Cortex of kidney (tissue), 1 donor: ENCODE measurements at regions not wholly inside any gene's neighbourhood (a gene's known extent, or its start where the extent isn't known, plus 50 kb on each side); places are given as distances from the start of the nearest gene placed in this dataset.
"Not testable (repeated sequence)": the region's sequence is repeated elsewhere in the genome, so short reads cannot be mapped to it uniquely, and the experiment has no call there.

Experiments used
- DNase-seq: peaks from one replicate; lab custom pipeline; 2025; lab: John Stamatoyannopoulos, UW

DNA sequence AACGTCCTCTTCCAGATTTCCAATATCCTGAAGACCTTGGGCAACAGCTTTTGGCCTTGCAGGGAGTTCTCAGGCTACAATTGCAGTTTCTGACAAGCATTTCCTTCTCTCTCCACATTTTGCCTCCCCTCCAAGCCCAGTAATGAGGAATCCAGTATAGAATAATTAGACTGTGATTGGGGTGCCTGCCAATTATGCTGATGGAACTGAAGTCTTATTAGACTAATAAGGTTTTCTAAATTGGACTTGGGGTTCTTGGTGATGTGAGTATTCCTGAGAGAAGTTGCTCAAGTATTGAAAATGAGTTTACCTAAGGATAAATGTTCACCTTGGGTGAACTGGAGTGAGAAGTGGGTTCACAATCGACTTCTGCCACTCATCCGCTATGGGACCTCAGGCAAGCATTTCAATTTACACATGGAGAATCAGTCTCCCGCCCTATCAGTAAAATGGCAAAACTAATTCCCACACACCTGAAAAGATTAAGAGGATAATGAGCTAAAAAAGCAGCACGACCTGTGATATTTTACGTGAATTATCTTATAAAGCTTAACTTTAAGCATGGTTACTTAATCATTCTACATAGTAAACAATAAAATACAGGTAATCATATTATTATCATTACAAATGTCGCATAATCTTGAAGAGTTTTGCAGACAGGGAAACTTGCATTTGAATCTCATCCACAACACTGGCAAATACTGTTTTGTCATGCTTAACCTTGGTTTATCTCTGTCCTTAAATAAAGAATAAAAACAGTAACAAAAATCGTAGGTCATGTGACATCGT, 628.0 kb downstream of the TMEM114 start:
- no peak for DNase-seq

DNA sequence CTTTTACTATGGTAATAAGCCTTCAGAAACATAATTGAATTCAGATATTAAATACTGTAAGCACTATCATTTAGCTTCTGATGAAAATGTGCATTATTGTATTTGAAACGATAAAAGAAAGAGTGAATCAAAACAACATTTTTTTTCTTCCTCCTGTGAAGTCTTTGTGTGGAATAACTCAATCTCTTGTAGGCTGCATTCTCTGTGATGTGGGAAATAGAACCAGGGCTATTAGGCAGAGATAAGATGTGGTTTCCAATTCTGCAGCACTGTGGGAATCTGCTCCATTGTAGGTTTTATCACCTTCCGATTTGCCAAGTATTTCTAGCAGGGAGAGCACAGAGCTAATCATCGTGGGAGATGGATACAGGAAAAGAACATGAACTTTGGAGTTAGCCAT, 624.5 kb downstream of the RBFOX1 start:
- DNase-seq, result no peak

DNA sequence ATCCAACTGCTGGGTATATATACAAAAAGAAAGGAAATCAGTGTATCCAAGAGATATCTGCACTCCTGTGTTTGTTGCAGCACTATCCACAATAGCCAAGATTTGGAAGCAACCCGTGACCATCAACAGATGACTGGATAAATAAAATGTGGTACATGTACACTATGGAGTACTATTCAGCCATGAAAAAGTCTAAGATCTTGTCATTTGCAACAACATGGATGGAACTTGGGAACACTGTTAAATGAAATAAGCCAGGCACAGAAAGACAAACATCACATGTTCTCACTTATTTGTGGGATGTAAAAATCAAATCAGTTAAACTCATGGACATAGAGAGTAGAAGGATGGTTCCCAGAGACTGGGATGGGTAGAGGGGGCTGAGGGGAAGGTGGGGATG, 620.7 kb downstream of the RBFOX1 start:
- DNase-seq, result no peak

DNA sequence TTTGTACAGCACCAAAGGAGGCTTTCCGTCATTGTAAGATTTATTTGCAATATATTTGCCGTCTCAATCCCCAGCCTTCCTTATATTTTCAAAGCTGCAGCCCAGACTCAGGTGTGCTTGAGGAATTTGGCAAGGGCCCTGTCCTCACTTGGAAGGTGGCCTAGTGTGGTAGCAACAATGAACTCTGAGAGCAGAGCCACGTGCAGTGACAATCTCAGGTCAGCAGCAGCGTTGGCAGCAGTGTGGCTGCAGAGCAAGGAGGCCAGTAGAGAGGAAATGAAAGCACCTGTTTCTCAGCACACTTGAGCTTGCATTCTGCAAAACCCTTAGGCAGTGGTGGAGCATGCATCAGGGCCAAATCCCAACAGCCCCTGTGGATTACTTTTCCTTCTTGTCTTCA, 613.5 kb downstream of the RBFOX1 start:
- no peak for DNase-seq

DNA sequence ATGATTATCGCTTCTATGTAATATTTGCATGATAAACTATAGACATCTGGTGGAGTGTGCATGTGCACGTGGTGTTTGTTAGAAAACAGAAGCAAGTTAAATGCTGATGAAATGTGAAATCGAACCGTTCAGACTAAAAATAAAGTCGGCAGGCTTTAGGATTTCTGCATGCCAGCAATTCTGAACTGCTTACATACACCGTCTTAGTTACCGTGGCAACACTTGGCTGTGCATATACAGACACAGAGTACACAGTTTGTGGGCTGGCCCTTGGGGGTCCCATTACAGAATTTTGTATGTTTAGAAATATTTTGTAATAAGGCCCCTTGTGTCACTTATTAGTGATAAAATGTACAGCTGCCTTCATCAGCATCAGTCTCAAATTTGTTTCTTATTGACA, 605.5 kb downstream of the RBFOX1 start:
- no peak for DNase-seq

DNA sequence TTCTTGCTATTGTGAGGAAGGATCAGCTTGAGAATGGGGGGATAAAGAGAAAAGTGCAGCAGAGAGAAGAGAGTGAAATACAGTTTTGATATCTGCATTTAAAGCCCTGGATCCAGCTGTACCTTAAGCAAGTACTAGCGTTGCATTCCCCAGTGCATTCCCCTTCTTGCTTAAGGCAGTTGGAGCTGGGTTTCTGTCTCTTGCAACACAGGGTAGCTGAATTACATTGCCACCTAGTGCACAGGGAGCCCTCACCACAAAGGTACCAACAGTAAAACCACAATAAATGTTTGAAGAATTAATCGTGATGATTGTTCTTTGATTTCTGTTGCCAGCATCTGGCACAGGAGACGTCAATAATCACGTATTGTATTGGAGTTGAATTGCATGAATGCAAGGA, 588.7 kb downstream of the RBFOX1 start:
- DNase-seq, result no peak

DNA sequence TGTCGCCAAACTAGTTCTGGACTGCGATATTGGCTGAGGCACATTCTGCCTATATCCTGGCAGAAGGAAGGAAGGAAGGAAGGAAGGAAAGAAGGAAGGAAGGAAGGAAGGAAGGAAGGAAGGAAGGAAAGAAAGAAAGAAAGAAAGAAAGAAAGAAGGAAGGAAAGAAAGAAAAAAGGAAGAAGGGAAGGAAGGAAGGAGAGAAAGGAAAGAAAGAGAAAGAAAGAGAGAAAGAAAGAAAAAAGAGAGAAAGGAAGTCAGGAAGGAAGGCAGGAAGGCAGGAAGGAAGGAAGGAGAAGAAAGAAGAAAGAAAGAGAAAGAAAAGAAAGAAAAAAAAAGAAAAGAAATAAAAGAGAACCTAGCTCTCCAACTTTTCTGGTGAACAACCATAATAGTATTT, 587.1 kb downstream of the RBFOX1 start:
- no peak for DNase-seq

DNA sequence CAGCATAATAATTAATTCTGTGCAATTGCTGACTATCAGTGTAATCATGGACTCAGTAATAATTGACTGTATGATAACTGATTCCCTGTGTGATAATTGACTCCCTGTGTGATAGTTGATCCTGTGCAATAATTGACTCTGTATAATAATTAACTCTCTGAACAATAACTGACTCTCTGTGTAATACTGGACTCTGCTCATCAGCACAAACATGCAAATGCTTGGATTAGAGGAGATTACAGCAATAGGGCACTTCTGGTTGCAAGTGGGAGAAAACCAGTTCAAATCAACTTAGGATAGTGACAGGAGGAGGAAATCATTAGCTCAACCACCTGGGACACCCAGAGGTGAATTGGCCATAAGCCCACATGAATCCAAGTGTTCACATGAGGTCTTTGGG, 582.1 kb downstream of the RBFOX1 start:
- DNase-seq, result no peak

DNA sequence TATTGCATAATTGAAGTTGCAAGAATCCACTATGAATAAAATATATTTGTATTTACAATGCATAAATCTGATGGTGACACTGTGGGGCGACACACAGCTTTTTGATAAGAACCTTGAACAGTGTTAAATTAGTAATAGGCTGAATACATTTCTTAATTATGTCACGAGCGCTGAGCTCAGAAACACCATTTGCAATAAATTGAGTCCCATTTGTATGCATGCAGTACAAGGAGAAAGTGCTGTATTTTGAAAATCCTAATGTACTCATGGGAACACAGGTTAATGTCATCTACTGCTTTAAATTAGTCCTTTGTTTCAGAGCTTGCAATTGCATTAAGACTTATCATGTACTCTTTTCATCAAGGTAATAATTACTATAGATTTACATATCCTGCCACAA, 579.5 kb downstream of the RBFOX1 start:
- DNase-seq, result no peak

DNA sequence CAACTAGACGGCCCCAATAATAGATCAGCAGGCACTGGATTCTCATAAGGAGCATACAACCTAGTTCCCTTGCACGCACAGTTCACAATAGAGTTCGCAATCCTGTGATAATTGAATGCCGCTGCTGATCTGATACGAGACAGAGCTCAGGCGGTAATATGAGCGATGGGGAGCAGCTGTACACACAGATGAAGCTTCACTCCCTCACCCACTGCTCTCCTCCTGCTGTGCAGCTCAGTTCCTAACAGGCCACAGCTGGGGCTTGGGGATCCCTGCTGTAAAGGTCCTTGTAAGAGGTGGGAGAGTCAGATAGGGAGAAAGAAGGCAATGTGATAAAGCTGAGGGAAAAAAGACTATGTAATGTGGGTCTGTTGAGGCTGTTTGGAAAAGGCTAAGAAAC, 577.5 kb downstream of the RBFOX1 start:
- no peak for DNase-seq

DNA sequence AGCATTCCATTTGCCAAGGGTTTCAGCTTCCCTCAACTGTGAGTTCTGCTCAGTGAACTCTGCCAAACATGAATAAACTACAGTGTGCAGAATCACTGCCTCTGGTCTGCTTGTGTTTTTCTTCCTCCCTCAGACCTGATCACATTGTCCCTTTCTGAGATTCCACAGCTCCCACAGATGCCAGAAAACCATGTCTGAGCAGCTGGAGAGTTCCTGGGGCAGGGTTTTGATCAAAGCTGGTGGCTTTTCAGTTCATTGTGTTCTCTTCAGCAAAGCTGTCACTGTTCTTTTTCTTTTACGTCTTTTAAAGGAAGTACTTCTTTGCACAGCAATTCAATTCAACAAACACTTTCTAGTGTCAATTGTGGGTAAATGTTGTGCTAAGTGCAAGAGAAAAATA, 555.8 kb downstream of the RBFOX1 start:
- no peak for DNase-seq

DNA sequence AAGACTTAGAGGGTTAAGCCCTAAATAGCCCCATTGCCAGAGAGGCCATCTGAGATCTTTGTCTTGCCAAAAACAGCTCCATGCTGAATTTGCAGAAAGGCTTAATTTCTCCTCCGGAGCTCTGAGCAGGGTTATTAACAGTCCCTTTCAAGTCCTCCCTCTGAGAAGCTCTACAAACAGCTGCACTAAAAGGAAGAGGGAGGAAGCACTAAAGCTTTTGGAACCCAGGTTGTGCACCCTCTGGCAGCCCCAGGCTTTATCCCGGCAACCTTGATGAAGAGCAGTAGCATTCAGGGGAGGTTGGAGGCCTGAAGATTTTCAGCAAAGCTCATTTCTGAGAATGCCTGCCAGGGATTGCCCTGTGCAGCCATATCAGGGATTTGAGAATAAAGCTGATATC, 554.7 kb downstream of the RBFOX1 start:
- no peak for DNase-seq

DNA sequence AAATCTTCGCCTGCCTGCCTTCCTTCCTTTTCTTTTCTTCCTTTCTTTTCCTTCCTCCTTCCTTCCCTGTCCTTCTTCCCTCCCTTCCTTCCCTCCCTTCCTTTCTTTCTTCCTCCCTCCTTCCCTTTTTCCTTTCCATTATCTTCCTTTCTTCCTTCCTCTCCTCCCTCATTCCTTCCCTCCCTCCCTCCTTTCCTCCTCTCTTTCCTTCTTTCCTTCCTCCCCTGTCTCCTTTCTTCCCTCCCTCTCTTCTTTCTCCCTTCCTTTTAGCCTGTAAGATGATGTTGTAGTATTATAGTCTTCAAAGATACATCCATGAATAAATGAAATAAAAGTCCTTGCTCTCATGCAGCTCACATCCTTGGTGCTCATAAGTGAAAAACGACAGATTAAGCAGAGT, 539.3 kb downstream of the RBFOX1 start:
- DNase-seq, result no peak

DNA sequence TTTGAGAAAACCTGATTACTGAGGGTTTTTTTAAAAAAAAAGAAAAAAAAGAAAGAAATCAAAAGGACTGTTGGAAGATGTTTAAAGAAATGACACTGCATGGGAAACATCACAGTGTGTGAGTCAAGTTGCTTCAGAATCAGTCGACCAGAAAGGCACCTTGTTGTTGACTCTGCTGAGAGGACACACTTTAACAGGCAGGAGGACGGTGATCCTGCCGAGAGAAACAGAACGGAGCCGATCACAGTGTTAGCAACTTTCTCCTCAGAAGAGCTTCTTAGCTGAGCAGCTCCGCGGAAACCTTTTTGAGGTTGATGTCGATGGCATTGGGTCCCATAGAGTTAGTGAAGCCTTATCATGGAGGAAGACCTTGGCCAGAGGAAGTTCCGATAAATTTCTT, 538.7 kb downstream of the RBFOX1 start:
- no peak for DNase-seq

DNA sequence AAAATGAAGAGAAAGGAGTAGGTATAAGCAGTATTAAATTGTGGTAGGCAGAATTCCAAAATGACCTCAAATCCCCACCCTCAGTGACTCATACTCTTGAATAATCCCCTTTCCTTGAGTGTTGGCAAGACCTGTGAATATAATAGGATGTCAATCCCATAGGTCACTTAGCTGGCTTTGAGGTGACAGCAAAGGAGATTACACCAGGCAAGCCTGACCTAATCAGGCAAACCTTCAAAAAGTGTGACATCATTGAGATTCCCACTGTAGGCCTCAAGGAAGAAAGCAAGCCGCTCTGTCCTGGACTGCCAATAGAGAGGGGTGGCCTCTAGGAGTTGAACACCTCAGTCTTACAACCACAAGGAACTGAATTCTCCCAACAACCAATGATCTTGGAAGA, 535.2 kb downstream of the RBFOX1 start:
- no peak for DNase-seq

DNA sequence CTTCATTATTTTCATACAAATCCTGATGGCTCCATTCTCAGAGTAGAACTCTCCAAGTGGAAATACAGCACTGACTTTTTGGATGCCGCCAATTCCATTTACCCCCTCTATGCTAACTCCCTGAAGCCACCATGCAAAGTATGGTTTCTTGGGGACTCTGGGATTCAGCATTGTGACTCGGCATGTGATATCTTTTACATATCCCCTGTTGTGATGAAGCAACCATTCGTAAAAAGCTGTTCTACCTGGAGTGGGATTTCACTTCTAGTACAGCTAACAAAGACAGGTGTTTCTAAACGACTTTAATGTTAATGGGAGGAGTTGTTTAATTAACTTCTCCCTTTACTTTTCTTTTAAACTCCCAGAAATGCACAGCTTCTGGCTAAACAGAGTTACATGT, 533.5 kb downstream of the RBFOX1 start:
- no peak for DNase-seq

DNA sequence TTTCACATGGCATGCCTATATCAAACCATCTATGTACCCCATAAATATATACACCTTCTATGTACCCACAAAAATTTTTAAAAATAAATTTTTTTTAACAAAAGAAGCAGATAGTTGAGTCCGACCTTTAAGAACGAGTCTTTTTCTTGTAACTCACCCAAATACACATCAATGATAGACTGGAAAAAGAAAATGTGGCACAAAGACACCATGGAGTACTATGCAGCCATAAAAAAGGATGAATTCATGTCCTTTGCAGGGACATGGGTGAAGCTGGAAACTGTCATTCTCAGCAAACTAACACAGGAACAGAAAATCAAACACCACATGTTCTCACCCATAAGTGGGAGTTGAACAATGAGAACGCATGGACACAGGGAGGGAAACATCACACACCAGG, 532.7 kb downstream of the RBFOX1 start:
- not testable (repeated sequence) for DNase-seq

DNA sequence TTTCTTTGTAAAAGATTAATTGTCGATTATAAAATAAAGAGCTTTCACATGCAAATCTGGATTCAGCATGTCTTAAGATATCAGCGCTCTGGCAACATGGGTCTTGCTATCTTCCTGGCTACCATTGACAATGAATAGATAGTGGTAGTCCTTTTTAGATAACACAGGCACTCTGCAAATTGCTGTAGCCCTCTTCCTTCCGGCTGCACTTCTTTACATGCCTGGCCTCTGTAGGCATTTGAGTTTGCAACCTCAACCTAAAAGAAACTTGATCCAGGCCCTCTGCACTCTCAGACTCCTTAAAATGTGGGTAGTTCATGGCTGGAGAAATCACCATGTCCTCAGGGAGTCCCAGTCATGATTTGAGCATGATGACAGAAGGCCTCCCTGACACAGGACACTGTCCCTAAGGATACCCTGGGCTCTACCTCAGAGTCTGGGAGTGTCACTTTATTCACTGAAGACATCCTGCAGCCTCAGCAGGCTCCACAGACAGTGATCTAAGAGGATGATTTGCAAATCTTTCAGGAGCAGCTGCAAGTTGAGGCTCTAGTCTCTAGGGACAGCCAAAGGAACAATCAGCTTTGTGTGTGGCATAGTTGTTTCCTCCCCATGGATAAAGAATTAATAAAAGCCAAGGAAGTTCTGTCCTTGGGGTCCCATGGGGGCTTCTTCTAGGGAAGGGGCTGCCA, 529.4 kb downstream of the RBFOX1 start:
- DNase-seq, result no peak

DNA sequence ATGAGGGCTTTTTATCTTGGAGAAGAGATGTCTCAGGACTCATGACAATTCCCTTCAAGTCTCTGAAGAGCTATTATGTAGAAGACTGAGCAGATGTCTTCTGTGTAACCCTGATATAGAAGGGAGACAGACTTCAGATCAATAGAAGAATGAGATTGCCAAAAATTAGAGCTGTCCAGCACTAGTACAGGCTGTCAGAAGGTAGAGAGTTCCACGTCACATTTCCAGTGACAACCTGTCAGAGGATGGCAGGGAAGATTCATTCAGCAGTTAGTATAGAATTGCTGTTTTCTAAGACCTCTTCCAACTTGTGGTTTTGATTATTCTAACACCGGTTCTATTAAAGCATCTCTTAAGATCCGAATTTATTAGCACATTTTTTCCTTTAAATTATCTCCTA, 520.6 kb downstream of the RBFOX1 start:
- DNase-seq, result no peak

DNA sequence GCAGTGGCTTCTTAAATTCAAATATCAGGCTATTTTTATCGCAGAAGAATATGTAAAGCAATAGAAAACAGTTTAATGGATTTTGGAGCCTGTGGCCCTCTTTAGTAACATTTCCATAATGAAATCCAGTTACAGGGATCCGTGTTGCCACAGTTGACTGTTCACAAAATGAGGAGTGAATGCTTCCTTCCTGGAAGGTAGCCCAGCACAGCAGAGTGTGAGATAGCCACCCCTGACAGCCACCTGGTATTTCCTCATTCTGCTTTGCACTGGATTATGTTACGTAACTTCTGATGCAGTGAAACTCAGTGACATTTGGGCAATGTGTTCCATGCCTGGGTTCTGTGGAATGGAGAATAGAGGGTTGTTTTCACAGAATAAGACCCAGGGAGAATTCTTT, 517.2 kb downstream of the RBFOX1 start:
- no peak for DNase-seq

DNA sequence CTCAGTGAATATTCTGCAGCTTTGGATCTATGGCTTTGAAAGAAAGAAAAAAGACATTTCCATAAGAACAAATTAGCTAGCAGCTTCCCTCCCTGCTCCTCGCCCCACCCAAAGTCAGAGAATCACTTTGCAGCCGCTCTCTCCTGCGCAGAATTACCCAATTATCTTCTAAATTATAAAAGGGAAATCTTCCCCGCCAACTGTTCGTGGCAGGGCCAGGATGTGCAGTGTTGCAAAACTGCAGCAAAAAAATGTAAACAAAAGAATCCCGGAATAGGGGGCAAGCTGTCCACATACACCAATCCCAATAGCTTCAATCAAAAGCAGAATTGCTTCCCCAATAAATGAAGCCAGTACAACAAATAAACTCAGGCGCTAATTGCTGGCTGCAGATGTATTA, 510.6 kb downstream of the RBFOX1 start:
- no peak for DNase-seq

DNA sequence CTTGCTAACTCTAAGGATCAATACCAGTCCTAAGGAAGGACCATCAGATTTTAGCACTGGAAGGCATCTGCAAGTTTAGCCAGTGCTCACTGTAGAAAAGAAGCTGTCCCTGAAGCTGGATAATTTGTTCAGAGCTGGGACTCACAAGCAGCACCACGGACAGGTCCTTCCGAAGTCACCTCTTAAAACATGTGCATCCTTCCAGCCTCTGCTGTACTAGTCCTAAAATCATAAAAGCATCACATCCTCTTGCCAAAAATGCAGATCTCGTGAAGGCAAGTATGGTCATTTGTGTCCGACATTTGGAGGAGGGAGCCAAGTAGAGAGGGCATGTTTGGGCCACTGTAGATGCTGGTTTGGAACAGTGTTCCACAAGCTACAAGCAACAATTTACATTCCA, 506.9 kb downstream of the RBFOX1 start:
- no peak for DNase-seq

DNA sequence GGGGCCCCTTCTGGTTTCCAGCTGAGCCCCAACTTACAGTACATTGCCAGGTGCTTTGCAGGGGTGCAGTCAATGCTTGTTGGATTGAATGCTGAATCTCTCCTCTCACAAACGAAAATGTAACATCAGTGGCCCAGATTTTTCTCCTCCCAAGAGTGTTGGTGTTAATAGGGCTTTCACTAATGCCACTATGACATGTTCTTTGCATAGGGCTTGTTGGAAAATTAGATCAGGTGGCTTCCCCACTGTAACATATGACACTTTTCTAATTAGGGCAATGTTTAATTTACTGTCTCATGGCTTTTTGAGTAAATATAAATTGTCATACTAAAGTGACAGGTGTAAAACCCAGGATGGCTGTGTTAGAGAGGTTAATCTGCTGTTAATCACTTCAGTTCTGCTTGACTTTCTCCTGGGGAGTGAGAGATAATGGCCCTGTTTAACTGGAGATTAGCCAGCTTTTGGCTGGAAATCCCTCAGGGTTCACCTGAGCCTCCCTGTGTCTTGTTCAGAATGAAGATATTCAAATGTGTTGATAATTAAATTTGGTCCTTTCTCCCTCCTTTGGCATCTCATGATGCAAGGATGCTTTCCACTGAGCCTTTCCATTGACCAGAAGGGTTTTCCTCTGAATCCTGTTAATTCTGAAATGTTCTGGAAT, 502.3 kb downstream of the RBFOX1 start:
- no peak for DNase-seq
